Keratinocyte (primary cell): ENCODE measurements at regions not wholly inside any gene's neighbourhood (a gene's known extent, or its start where the extent isn't known, plus 50 kb on each side); places are given as distances from the start of the nearest gene placed in this dataset.

Source experiments
- DNase-seq: peaks from one replicate; pipeline ENCODE4 v3.0.0-alpha.2; 2011; ENCODE audit warnings: low read depth, missing footprints, low spot score
- FAIRE-seq: peaks from 2 replicates; lab custom pipeline; 2011; peaks lifted over from hg19 to GRCh38; lab: Jason Lieb, UNC
- H2AFZ ChIP-seq: 2 replicates; pipeline ENCODE4 v1.6.0; 2012; ENCODE audit warnings: low read length, control low read depth, inconsistent platforms; ENCODE audit not compliant: control insufficient read depth
- H3K27ac ChIP-seq: 2 replicates; pipeline ENCODE4 v1.5.1; 2011; ENCODE audit warnings: low read length; ENCODE audit not compliant: control insufficient read depth, insufficient read depth
- H3K27me3 ChIP-seq: 3 replicates; pipeline ENCODE4 v1.6.0; 2011; ENCODE audit warnings: low read length; ENCODE audit not compliant: control insufficient read depth, insufficient read depth; ENCODE audit errors: extremely low read depth
- H3K36me3 ChIP-seq, 2 experiments: 2 replicates in 1 of 2; 3 replicates in 1 of 2; pipeline ENCODE4 v1.5.1; 2011; ENCODE audit warnings: low read length in 2 of 2, mild to moderate bottlenecking in 1 of 2; ENCODE audit not compliant: control insufficient read depth in 2 of 2, insufficient read depth in 2 of 2; ENCODE audit errors: extremely low read depth in 1 of 2
- H3K4me1 ChIP-seq: 3 replicates; pipeline ENCODE4 v1.5.1; 2011; ENCODE audit warnings: low read length; ENCODE audit not compliant: control insufficient read depth, insufficient read depth; ENCODE audit errors: extremely low read depth
- H3K4me2 ChIP-seq: 3 replicates; pipeline ENCODE4 v1.6.0; 2011; ENCODE audit warnings: low read depth, low read length; ENCODE audit not compliant: control insufficient read depth, insufficient read depth; ENCODE audit errors: extremely low read depth
- H3K4me3 ChIP-seq, 3 experiments: fragments of 200-600 bp in 1 of 3; sonication (generic) in 1 of 3; 2 replicates in 2 of 3; 3 replicates in 1 of 3; pipeline ENCODE4 v1.5.1; 2011 to 2016; ENCODE audit warnings: low read length in 3 of 3, mild to moderate bottlenecking in 3 of 3, control low read depth in 2 of 3, inconsistent platforms in 1 of 3, low read depth in 1 of 3, mixed read lengths in 1 of 3, mixed run types in 1 of 3, moderate library complexity in 1 of 3; ENCODE audit not compliant: control insufficient read depth in 2 of 3, insufficient read depth in 2 of 3; ENCODE audit errors: extremely low read depth in 1 of 3
- H3K79me2 ChIP-seq: 2 replicates; pipeline ENCODE4 v1.6.0; 2012; ENCODE audit warnings: low read length; ENCODE audit not compliant: control insufficient read depth, insufficient read depth
- H3K9ac ChIP-seq: 3 replicates; pipeline ENCODE4 v1.6.0; 2011; ENCODE audit warnings: low read length; ENCODE audit not compliant: control insufficient read depth, insufficient read depth; ENCODE audit errors: extremely low read depth
- H3K9me1 ChIP-seq: 3 replicates; pipeline ENCODE4 v1.6.0; 2011; ENCODE audit warnings: low read length; ENCODE audit not compliant: control insufficient read depth, insufficient read depth; ENCODE audit errors: extremely low read depth
- H3K9me3 ChIP-seq: 2 replicates; pipeline ENCODE4 v1.5.1; 2012; ENCODE audit warnings: low read depth, low read length; ENCODE audit not compliant: control insufficient read depth
- H4K20me1 ChIP-seq: 3 replicates; pipeline ENCODE4 v1.6.0; 2011; ENCODE audit warnings: low read length; ENCODE audit not compliant: control insufficient read depth, insufficient read depth; ENCODE audit errors: extremely low read depth
- EZH2 ChIP-seq: IDR thresholded peaks from one replicate; pipeline ENCODE4 v1.6.1; 2012; ENCODE audit warnings: inconsistent platforms, mild to moderate bottlenecking, low read length, moderate library complexity
- dilution Hi-C: fragments of 300-500 bp; cut with MboI; formaldehyde crosslinking; loops from one replicate; pipeline ENCODE4 v1.7.0; 2020; ENCODE audit warnings: low sequenced_read_pairs; ENCODE audit not compliant: extremely low pct_ligation_motif_present
- TF ChIP-seq, protein P1 (sequence below), 3 experiments: IDR thresholded peaks in 1 of 3; conservative IDR thresholded peaks in 1 of 3; optimal IDR thresholded peaks in 1 of 3; 2 replicates in 2 of 3; 3 replicates in 1 of 3; pipeline versions ENCODE3 to v1.5.1; 2011; ENCODE audit warnings: low read length in 3 of 3, mild to moderate bottlenecking in 3 of 3, moderate library complexity in 2 of 3, control low read depth in 1 of 3, inconsistent platforms in 1 of 3; ENCODE audit not compliant: insufficient read depth in 2 of 3; ENCODE audit errors: extremely low read depth in 1 of 3

DNA sequence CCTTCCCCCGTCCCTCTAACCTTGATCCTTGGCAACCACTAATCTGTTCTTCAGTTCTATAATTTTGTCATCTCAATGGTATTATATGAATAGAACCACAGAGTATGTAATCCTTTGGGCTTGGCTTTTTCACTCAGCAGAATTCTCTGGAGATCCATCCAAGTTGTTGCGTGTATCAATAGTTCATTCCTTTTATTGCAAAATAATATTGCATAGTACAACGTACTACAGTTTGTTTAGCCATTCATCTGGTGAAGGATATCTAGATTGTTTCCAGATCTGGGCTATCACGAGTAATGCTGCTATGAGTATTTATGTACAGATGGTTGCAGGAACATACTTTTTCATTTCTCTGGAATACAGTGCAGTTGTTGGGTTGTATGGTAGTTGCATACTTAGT is 76.2 kb downstream of the PLXNA1 start:
- Histone ChIP-seq H3K4me1 (no peaks in the 10 kb centered on the region), H3K36me3 (no peaks in the 10 kb centered on the region), H4K20me1 (no peaks in the 10 kb centered on the region), H3K9ac (no peak overlapping the region), H3K79me2 (no peaks in the 10 kb centered on the region), H3K9me3 (peaks cover 2% of the 10 kb centered on the region), H3K4me2 (no peak overlapping the region), H3K27me3 (no peaks in the 10 kb centered on the region), H3K4me3 (no peak overlapping the region), H2AFZ (no peak overlapping the region), H3K27ac (no peak overlapping the region), H3K9me1 (no peaks in the 10 kb centered on the region)
- FAIRE-seq (no peak), DNase-seq (no peak)
- dilution Hi-C loops = no loop called here
- no peak for TF ChIP-seq EZH2
- TF ChIP-seq, protein P1, sequence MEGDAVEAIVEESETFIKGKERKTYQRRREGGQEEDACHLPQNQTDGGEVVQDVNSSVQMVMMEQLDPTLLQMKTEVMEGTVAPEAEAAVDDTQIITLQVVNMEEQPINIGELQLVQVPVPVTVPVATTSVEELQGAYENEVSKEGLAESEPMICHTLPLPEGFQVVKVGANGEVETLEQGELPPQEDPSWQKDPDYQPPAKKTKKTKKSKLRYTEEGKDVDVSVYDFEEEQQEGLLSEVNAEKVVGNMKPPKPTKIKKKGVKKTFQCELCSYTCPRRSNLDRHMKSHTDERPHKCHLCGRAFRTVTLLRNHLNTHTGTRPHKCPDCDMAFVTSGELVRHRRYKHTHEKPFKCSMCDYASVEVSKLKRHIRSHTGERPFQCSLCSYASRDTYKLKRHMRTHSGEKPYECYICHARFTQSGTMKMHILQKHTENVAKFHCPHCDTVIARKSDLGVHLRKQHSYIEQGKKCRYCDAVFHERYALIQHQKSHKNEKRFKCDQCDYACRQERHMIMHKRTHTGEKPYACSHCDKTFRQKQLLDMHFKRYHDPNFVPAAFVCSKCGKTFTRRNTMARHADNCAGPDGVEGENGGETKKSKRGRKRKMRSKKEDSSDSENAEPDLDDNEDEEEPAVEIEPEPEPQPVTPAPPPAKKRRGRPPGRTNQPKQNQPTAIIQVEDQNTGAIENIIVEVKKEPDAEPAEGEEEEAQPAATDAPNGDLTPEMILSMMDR (optimal IDR thresholded peaks at IDR 0.05 in 1 of 3, IDR thresholded peaks at IDR 0.05 in 1 of 3, conservative IDR thresholded peaks at IDR 0.05 in 1 of 3; ENCODE audit: extremely low read depth in 1 of 3, insufficient read depth in 2 of 3, low read length in 3 of 3) = no peak

DNA sequence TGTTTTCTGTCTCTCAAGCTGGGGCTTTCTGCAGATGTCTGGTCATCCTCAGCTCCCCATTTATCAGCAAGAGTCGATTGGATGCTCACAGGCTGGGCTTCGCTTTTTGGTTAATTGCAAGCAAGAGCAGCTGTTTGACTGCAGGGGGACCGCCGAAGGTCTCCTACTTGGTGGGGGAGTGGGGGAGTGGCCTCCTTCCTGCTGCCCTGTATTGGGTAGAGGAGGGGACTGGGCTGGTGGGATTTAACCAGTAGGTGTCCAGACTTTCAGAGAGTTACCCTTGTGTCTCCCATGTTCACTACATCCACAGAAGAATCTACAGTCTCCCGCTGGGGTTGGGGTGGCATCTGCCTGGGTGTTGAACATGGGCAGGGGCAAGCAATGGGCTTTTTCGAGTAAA is 78.7 kb downstream of the PLXNA1 start:
- TF ChIP-seq, protein P1 (optimal IDR thresholded peaks at IDR 0.05 in 1 of 3, IDR thresholded peaks at IDR 0.05 in 1 of 3, conservative IDR thresholded peaks at IDR 0.05 in 1 of 3; ENCODE audit: extremely low read depth in 1 of 3, insufficient read depth in 2 of 3, low read length in 3 of 3) = no peak
- TF ChIP-seq EZH2 = no peak
- dilution Hi-C loops = no loop called here
- H3K4me3 ChIP-seq = no peak overlapping the region

More for the DNA sequence above, 78.7 kb downstream of the PLXNA1 start:
- Histone ChIP-seq H3K27me3 (no peaks in the 10 kb centered on the region), H3K9me3 (peaks cover under 1% of the 10 kb centered on the region), H2AFZ (no peak overlapping the region), H3K4me1 (no peaks in the 10 kb centered on the region), H3K4me2 (no peak overlapping the region), H3K79me2 (no peaks in the 10 kb centered on the region), H3K9ac (no peak overlapping the region), H3K36me3 (no peaks in the 10 kb centered on the region), H3K9me1 (no peaks in the 10 kb centered on the region), H3K27ac (no peak overlapping the region), H4K20me1 (no peaks in the 10 kb centered on the region)
- FAIRE-seq (no peak), DNase-seq (no peak)
